ENCODE measurements at regions not wholly inside any gene's neighbourhood (a gene's known extent, or its start where the extent isn't known, plus 50 kb on each side); places are given as distances from the start of the nearest gene placed in this dataset.

DNA sequence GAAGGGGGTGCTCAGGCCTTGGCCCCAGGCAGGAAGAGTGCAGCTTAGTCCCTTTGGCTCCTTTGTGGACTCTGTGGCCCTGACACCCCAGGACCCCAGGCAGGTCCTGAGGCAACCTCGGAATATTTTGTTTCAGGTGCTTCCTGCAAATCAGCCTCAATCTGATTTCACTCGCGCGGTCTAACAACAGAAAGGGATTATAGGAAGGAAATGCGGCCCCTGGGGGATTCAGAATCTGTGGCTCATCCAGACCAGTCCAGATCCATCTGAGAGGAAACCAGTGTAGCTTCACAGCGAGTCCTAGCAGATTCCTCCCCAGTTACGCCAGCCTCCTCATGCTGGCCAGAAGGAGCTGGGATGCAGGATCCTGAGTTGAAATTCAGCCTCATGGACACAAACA is 59.5 kb upstream of the YWHAQ start:
- TF ChIP-seq, protein P1, sequence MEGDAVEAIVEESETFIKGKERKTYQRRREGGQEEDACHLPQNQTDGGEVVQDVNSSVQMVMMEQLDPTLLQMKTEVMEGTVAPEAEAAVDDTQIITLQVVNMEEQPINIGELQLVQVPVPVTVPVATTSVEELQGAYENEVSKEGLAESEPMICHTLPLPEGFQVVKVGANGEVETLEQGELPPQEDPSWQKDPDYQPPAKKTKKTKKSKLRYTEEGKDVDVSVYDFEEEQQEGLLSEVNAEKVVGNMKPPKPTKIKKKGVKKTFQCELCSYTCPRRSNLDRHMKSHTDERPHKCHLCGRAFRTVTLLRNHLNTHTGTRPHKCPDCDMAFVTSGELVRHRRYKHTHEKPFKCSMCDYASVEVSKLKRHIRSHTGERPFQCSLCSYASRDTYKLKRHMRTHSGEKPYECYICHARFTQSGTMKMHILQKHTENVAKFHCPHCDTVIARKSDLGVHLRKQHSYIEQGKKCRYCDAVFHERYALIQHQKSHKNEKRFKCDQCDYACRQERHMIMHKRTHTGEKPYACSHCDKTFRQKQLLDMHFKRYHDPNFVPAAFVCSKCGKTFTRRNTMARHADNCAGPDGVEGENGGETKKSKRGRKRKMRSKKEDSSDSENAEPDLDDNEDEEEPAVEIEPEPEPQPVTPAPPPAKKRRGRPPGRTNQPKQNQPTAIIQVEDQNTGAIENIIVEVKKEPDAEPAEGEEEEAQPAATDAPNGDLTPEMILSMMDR (IDR thresholded peaks at IDR 0.05) = no peak
- TF ChIP-seq POLR2A (IDR thresholded peaks at IDR 0.05) (no peak), EP300 (IDR thresholded peaks at IDR 0.05; ENCODE audit: low read depth) (no peak)
